ENCODE measurements at regions not wholly inside any gene's neighbourhood (a gene's known extent, or its start where the extent isn't known, plus 50 kb on each side); places are given as distances from the start of the nearest gene placed in this dataset.

DNA sequence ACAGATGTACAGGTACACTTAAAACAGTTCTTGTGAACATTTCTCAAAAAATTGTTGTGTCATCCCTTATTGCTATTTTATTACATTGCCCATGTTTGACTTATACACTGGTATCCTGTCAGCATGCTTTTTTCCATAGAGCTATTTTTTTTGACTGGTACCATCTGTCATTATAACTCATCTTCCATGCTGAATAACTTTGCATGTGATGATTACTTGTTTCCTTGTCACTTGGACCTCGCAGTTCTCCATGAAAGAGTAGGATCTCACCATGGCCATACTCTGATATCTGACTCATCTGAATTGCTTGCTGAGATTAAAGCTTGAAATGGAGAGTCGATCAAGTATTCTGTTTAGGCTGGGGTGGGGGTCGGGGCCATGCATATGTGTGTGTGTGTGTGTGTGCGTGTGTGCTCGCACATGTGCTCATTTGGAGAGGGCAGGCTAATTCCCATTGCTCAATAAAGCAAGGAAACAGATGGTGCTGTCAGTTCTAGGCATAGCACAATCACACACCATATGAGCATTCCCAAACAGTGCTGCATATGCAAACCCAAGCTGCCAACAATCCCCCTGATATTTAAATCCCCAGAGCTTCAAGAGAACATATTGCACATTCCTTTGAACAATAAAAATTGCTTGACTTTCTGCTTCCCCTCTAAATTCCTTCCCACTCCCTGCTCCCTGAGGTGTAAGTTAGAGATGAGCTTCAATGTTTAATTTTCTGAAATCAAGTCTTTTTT lies 62.9 kb downstream of the NHLRC3 start:
- DNase-seq, result no peak

DNA sequence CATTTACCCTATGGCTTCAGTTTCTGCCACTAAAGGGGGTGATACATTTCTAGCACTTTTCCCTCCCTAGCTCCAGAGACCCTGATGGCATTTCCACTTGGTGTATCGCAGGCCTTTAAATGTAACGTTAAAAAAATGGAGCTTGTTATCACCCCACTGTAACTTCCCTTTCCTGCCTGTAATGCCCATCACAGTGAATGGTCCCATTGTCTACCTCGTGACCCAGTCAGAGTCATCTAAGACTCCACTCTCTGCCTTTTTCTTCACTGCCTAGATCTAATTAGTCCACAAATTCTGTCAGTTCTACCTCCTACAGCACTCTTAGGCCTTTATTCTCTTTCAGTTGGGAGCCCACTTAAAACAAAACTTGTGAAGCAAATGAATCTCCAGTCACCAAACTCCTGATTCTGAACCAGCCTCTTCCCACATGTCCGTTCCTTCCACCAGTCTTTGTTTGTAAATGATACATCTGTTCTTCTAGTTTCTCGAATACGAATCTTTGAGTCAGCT lies 64.8 kb downstream of the NHLRC3 start:
- no peak for DNase-seq

DNA sequence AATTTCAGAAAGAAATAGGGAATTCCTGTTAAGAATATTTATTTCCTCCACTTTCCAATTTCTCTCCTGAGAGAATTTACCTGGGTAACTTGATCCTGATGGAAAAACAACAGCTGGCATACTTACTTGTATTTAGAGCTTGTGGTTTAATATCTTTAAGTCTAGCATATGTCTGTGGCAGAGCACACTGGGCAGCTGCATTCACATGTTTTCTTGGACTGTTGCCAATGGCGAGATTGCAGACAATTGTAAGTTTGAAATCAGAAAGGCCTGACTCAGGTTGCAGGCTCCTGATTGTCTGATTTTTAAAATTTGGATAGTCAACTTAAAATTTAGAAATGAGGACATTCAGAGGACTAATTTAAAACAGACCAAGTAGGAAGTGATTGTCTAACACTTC lies 66.9 kb downstream of the NHLRC3 start:
- no peak for DNase-seq

DNA sequence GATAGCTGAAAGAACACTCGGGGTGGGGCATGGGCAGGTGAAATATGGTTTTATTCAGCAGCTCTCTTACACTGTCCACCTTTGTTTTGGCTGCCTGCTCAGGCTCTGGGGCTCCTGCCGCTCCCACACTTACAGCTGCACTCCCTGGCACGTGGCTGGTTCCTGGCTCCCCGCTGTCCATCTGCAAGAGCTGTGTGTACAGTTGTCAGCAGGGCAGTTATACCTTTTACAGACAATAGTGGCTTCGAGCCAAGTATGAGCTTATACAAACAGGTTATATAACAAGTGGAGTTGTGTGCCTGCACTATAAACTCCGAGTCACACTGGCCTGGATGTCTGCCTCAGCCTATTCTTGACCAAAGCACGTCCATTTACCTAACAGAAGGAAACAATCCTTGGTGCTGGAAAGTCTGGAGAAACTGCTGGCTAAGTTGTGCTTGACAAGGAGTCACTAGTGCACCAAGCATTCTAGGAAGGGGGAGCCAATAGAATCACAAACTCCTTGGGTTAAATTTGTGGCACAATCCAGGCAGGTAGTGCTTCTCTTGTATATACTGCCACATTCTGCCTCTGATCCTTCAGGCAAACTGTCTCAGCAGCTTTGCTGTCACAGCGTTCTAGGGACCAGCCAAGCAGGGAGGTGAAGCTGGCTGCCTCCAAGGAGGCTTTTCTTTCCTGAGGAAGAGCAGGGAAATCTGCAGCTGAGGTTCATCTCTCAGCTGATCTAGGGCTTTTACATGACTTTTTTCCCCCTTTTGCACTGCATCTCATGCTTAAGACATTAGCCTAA lies 68.2 kb downstream of the NHLRC3 start:
- no peak for DNase-seq

DNA sequence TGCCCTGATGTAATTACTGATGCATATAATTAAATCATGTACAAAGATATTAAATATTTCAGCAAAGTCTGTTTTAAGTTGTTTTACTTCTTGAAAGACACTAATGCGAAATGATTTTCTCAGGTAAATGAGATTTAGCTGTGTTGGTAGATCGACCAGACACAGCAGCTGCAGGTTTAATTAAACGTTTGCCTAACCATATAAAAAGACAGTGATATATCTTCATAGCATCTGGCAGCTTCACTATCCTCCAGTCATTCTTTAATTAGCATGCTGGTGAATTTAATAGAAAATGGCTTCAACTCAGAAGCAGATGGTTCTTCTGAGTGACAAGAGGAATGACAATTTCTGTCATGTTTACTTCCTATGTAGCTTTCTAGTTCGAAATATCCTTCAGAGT lies 69.3 kb downstream of the NHLRC3 start:
- no peak for DNase-seq

DNA sequence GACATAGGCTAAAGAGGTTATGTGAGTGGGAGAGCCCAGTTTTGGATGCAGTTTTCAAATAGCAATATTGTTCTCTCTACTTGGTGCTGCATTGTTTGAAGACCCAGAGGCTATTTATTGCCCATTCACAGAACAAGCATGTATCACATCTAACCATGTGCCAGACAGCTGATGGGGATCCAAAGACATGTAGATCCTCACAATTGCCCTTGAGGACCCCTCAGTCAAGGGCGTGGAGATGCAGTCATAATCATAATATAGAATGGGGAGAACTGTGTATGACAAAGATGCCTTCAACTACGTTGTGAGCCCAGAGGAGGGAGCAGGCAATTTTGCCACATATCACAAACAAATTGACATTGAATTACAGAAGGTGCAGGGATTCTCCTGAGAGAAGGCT lies 70.5 kb downstream of the NHLRC3 start:
- DNase-seq, result no peak

DNA sequence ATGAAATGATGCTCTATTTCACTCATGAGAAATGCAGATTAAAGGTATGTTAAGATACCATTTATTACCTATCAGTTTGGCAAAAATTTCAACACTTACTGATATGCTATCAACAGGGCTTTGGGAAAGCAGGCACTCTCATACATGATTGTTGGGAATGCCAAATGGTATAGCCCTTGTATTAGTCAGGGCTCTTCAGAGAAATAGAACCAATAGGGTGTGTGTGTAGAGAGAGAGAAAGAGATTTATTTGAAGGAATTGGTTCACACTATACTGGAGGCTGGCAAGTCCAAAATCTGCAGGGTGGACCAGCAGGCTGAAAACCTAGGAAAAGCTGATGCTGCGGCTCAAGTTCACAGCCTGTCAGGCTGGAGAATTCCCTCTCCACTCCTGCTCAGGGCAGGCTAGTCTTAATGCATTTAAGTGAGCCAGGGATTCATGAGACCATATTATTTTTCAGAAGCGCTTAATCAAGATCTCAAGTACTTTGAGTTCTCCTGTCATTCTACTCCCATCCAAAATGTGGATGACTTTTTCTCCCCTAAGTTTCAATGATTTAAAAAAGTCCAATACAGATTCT lies 72.4 kb downstream of the NHLRC3 start:
- DNase-seq, result no peak

DNA sequence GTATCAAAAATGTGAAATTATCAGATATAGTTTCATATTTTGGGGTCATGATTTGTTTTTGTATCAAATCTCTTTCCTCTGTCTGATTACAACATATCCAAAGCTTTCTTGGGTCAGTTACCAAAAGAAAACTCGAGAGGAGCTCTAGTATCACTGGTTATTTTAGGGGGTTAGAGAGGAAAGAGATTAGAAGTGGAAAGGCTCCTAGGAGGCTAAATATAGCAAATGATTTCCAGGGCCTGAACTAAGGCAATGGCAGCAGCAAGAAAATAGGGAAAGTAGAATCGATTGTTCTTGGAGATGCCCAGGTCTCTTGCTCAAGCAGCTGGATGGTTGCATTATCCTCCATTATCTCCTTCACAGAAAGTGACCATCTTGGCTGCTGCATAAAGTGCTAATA lies 72.9 kb downstream of the NHLRC3 start:
- no peak for DNase-seq

DNA sequence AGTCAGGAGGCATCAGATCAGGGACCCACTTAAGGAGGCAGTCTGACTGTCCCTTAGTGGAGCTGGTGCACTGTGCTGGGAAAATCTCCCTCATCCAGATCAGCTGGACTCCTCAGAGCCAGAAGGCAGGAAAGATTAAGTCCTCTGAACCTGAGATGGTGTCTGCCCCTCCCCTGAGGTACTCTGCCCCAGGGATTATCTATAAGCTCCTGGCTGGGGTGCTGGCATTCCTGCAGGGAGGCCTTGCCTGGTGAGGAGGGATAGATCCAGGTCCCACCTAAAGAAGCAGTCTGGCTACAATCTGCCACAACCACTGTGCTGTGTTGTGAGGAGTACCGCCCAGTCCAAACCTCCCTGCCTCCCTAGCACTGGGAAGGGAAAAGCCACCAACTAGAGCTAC lies 81.2 kb downstream of the NHLRC3 start:
- no peak for DNase-seq

DNA sequence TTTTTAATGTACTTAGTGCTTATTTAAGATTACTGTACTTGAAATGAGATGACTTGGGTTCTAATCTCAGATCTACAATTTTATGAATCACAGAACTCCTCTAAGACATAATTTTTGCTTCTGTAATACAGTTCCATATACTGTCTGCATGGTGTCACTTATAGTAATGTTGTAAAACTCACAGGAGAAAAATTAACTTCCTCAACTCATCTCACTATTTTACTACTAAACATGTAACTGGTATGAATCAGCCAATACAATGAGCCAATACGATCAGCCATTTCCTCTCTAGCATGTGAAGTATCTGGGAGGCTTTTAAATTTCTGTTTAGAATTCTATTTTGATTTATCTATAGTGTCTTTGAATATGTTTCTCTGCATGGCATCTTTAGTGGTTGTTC lies 85.3 kb downstream of the NHLRC3 start:
- DNase-seq, result no peak

DNA sequence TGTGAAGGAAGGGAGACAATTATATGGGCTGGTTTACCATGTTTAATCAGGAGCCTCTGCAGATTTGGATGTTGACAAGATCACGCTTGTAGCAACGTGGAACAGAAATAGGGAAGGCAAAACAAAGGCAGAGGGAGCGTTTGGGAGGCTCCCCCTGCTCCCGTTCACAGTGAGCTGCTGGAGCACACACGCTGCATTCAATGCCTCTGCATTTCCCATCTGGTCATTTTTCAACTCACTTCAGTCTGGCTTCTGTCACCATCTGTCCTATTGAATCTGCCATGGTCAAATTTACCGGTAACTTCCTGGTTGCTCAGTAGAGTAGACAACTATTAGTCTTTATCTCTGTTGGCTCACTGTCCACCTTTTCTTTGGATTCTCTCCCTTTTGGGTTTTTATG lies 91.0 kb downstream of the NHLRC3 start:
- DNase-seq, result no peak

DNA sequence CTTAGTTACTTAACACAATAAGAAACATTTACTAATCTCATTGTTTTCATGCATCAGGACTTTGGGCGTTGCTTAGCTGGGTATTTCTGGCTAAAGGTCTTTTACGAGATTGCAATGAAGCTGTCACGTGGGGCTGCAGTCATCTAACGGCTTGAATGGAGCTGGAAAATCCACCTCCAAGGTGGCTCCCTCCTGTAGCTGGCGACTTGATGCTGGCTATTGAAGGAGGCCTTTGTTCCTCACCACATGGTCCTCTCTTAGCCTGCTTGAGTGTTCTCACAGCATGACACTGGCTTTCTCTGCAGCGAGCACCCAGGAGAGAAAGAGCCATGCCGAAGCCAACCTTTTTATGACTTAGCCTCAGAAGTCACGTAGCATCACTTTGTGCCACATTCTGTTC lies 92.0 kb downstream of the NHLRC3 start:
- DNase-seq, result no peak

DNA sequence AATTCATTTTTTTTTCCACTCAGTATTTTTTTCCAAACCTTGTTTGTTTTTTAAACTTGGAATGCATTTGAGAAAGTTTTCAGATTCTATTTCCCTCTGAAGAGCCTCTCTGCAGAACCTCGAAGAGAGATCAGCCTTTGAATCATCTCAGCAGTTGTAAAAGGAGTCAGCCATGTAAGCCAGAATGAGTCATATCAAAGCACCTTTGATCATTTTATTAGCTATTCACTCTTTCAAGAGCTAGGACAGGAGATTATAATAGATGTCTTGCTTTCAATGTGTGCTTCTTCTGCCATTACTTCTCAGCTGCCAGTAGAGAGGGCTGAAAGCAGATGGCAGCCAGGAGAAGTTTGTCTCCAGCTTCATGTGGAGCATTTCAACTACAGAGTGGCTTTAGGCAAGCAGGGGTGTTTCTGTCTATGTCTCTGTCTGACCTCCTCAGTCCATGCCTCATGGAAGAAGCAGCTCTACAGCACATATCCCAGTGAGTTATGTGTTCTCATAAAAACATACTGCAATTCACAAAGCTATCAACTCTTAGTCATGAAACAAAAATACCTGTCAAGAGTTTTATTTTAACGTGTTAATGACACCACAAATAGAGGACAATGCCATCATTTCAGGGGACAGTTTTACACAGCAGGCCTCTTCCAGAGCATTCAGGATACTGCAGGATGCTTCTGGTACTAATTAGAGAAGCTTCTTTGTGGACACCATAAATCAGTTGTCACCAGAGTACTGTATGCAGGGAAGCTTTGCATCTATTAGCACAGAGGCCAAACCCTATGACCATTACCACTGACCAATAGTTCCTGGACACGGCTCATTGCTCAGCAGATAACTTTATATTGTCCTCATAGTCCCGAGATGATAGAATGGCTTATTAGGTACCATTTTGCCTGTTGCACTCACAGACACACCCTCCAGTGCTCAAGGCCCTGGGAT lies 94.3 kb downstream of the NHLRC3 start:
- DNase-seq, result no peak

DNA sequence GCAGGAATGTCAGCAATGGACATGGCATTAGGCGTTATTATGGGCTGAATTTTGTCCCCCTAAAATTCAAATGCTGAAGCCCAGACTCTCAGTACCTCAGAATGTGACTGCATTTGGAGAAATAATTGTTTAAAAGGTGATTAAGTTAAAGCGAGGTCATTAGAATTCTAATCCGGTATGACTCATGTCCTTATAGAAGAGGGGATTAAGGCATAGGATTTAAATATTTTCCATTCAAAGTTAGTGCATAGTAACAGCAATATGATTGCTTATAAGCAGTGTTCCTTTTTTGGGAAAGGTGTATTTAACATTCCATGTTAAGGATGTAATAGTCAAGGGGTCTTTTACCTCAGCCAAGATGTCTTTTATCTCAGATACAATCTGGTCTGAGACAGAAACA lies 95.5 kb downstream of the NHLRC3 start:
- DNase-seq, result no peak

DNA sequence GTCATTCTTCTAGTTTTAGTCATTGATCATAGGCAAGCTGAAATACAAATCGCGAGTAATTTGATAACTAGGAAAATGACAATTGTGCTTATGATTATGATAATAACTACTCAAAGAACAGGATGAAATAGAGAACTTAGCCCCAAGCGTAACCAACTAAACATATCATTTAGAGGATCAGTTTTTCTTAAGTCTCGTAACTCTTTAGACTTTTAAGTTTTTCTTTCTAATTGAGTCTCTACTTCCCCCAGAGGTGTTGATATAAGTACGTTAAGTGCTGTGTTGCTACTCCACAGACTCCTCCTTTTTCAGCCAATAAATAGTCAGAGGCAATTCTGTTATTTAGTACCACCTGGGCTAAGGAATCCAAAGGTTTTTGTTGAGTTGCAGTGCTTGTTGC lies 96.3 kb downstream of the NHLRC3 start:
- no peak for DNase-seq

DNA sequence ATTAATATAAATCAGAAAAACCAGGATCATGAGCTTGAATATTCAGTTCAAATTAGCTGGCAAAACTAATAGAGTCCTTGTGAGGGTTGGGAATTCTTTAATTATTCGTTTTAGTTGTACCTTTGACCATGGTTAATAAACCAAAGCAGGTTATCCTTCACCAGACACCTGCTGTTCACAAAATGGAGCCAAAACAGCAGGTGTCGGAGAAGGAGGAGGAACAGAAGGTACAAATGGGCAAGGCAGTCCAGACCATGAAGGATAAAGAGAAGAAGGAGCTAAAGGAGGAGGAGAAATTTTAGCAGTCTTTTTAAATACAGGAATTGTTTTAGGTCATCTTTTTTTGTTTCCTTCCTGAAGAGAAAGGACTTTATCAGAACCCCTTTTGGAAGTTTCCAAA lies 106.1 kb downstream of the NHLRC3 start:
- no peak for DNase-seq

DNA sequence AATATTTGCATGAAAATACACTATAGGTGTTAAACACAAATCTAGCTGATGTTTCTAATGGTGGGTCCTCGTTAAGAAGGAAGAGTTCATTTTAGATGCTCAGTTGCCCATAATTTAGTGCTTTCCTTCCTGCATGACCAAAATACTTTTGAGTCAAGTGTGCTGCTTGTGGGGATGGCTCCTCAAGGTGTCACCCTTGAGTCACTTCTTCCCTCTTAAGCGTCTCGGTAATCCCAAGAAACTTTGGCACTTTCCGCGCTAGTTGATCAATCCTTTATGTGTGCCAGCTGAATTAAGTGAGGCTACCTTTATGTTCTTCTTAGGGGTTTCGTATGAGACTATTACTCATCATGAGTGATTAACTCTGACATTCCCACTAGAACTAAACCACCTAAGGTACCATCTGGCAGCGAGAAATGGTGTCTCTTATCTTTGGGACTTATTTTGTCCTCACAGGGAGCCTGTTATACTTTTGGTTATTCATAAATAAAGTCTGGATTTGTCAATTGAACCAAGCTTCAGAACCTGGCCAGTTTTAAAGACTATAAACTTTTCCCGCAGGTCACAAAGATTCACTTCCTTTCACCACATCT lies 106.8 kb downstream of the NHLRC3 start:
- DNase-seq, result no peak

DNA sequence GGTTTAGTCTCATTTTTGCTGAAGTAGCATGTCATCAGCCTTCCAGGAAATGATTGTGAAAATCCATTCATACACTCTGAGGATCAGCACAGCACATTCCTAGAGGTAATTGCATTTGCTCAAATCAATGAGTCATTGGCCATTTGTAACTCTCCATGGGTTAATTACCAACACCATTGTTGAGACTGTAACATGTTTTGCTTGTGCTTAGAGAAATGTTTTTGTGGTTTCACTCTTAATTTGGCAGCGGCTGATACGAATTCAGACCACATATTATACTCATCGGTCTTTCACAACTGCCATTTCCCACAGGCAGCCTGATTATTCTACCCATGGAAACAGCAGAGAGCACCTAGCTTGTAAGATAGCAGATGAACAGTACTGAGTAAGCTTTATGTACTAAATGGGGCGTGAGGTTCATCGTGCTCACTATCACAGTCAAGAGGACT lies 110.3 kb downstream of the NHLRC3 start:
- DNase-seq, result no peak

DNA sequence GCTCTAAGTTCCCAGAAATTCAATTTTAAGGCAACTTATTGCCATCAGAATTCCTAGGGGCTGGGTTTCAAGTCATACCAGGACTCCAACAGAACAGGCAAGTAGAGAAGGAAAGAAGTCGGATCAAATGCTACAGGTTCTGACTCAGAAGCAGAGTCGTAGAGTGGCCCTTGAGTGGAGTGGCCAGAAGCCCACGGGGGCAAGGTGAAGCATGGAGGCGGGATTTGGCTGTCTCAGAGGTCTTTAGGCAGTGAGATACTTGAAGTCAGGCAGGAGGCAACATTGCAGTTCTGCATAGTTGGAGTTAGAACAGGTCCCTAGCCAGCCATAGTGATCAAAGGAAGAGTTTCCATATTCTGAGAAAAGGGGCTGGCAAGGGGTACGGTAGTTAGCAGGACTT lies 111.6 kb downstream of the NHLRC3 start:
- DNase-seq, result no peak

DNA sequence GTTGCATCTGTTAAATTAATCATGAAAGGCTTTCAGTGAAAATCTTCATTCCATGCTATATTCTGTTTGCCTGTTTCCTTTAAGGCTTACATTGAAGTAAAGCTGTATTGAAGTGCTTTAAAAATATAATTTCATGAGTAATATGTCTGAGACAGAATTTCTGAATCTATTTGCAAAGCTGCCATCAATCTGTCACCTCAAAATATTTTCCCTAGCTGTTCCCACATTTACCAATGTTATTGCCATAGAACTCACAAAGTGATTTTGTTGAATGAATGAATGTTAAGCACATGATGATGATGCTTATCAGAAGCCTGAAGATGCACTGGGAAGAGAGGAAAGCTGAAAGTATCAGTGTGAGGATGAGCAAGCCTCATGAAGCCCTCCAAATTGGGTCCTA lies 115.8 kb downstream of the NHLRC3 start:
- DNase-seq, result no peak

DNA sequence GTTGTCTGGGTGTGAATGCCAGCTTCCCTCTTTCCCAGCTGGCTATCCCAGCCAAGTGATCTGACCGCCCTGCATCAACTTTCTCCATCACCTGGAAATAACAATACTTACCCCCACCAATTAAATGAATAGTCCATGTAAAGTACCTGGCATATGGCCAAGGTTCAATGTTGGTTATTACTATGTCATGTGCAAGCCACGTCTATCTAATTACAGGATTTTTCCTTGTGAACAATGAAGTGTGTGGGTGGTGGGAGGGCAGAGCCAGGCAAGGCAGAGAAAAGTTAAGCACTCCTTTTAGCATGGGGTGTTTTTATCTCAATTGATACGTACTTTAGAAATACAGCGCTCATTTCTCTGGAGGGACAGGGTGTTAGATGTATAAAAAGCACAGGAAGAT lies 121.1 kb downstream of the NHLRC3 start:
- DNase-seq, result no peak

DNA sequence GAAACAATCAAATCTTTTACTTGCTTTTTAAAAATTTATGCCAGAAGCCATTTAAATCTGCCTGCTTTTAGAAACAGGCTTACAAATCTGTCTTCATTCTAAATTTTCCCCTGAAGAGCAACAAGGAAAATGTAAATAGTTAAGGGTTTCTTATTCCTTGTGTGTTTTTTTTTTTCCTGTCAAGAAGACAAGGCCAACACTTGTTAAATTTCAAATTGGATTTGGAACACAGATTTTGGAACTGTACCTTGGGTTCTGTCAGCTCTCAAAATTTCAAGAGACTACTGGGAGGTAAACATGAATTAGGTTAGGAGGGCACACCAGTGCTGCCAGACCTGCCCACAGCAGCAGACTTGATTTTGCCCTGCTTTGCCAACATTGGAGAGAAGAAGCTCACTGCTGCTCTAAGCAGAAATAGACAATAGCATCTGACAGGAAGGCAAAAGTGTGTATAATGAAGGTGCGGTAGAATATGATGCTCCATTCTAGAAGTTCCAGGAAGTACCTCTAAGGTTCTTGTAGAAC lies 121.7 kb downstream of the NHLRC3 start:
- no peak for DNase-seq
